ENCODE measurements at regions not wholly inside any gene's neighbourhood (a gene's known extent, or its start where the extent isn't known, plus 50 kb on each side); places are given as distances from the start of the nearest gene placed in this dataset.

- DNase-seq = no peak
Measured at GRCh38 chr13:71067165-71067815, 799.7 kb downstream of the DACH1 start.

- DNase-seq = no peak
Measured at GRCh38 chr13:71056581-71056980, 810.4 kb downstream of the DACH1 start.

- no peak for DNase-seq
Measured at GRCh38 chr13:71055644-71056043, 811.4 kb downstream of the DACH1 start.

- DNase-seq = no peak
Measured at GRCh38 chr13:71055047-71055446, 812.0 kb downstream of the DACH1 start.

- no peak for DNase-seq
Measured at GRCh38 chr13:71054358-71054757, 812.6 kb downstream of the DACH1 start.

- no peak for DNase-seq
Measured at GRCh38 chr13:71051573-71051972, 815.4 kb downstream of the DACH1 start.

- DNase-seq = no peak
Measured at GRCh38 chr13:71046360-71047079, 820.5 kb downstream of the DACH1 start.

- DNase-seq = no peak
Measured at GRCh38 chr13:71045101-71045500, 821.9 kb downstream of the DACH1 start.

GRCh38 chr13:71039440-71039839 lies 827.6 kb downstream of the DACH1 start:
- no peak for DNase-seq

GRCh38 chr13:71034018-71034417 lies 833.0 kb downstream of the DACH1 start:
- no peak for DNase-seq

- no peak for DNase-seq
Measured at GRCh38 chr13:71033026-71033425, 834.0 kb downstream of the DACH1 start.

- DNase-seq = no peak
Measured at GRCh38 chr13:71030784-71031183, 836.2 kb downstream of the DACH1 start.

- no peak for DNase-seq
Measured at GRCh38 chr13:71028884-71029283, 838.1 kb downstream of the DACH1 start.

GRCh38 chr13:71021825-71022422 lies 845.1 kb downstream of the DACH1 start:
- DNase-seq = no peak

GRCh38 chr13:71018995-71019394 lies 848.0 kb downstream of the DACH1 start:
- no peak for DNase-seq

- DNase-seq = no peak
Measured at GRCh38 chr13:71018544-71018943, 848.5 kb downstream of the DACH1 start.

GRCh38 chr13:71017607-71018006 lies 849.4 kb downstream of the DACH1 start:
- no peak for DNase-seq

- DNase-seq = no peak
Measured at GRCh38 chr13:71015516-71015915, 851.5 kb downstream of the DACH1 start.

- no peak for DNase-seq
Measured at GRCh38 chr13:71015021-71015420, 852.0 kb downstream of the DACH1 start.

- DNase-seq = no peak
Measured at GRCh38 chr13:71005919-71006318, 861.1 kb downstream of the DACH1 start.

- no peak for DNase-seq
Measured at GRCh38 chr13:70995338-70995737, 871.7 kb downstream of the DACH1 start.

- no peak for DNase-seq
Measured at GRCh38 chr13:70994191-70994590, 872.8 kb downstream of the DACH1 start.

GRCh38 chr13:70987043-70987442 lies 878.8 kb upstream of the KLHL1 start:
- DNase-seq = no peak

GRCh38 chr13:70985371-70985770 lies 877.1 kb upstream of the KLHL1 start:
- no peak for DNase-seq

All from activated CD4-positive, alpha-beta T cell treated with anti-CD3 and anti-CD28 coated beads for 4 hours (primary cell).